Muscle layer of colon (tissue), 2 donors: ENCODE measurements at regions not wholly inside any gene's neighbourhood (a gene's known extent, or its start where the extent isn't known, plus 50 kb on each side); places are given as distances from the start of the nearest gene placed in this dataset.

Experiments
- H3K27ac ChIP-seq: one replicate; pipeline ENCODE4 v1.7.0; 2013; ENCODE audit warnings: low read depth, mild to moderate bottlenecking, low read length, moderate library complexity
- H3K27me3 ChIP-seq, 2 donors: one replicate each; pipeline ENCODE4 v1.7.0; 2013; ENCODE audit warnings: low read length in 2 of 2, mild to moderate bottlenecking in 2 of 2; ENCODE audit not compliant: insufficient read depth in 2 of 2, control insufficient read depth in 1 of 2
- H3K36me3 ChIP-seq: one replicate; pipeline ENCODE4 v1.7.0; 2013; ENCODE audit warnings: mild to moderate bottlenecking, low read length; ENCODE audit not compliant: insufficient read depth
- H3K4me1 ChIP-seq: one replicate; pipeline ENCODE4 v1.7.0; 2013; ENCODE audit warnings: mild to moderate bottlenecking, low read length; ENCODE audit not compliant: insufficient read depth
- H3K4me3 ChIP-seq, 2 donors: one replicate each; pipeline ENCODE4 v1.7.0; 2013; ENCODE audit warnings: low read length in 2 of 2, low read depth in 1 of 2, mild to moderate bottlenecking in 1 of 2, moderate library complexity in 1 of 2
- H3K9ac ChIP-seq: one replicate; pipeline ENCODE4 v1.7.0; 2013; ENCODE audit warnings: low read length
- H3K9me3 ChIP-seq: one replicate; pipeline ENCODE4 v1.7.0; 2013; ENCODE audit warnings: mild to moderate bottlenecking, low read length
- donor health status: abdominal sarcoma.
- donor health status: Adenocarcinoma of cecum.

GRCh38 chr4:67375291-67375690 is 170.0 kb downstream of the CENPC start:
- H3K4me1 ChIP-seq = no peaks in the 10 kb centered on the region
- H3K9me3 ChIP-seq = no peaks in the 10 kb centered on the region
- H3K9ac ChIP-seq = no peak overlapping the region
- no peak overlapping the region for H3K27ac ChIP-seq
- H3K27me3 ChIP-seq = no peaks in the 10 kb centered on the region
- H3K4me3 ChIP-seq = no peak overlapping the region
- no peaks in the 10 kb centered on the region for H3K36me3 ChIP-seq

DNA sequence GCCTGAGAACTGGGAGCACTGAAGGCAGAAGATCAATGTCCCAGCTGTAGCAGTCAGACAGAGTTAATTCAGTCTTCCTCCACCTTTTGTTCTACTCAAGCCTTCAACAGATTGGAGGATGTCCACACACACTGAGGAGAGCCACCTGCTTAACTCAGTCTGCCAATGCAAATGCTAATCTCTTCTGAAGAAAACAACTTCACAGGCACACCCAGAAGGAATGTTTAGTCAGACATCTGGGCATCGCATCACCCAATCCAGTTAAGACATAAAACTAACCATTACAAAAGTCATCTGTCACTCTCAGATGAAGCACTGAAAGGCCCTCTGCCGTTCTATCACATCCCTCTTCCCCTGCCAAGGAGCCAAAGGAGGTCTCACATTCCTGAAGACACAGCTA is 173.7 kb downstream of the CENPC start:
- H3K9ac ChIP-seq = no peak overlapping the region
- no peaks in the 10 kb centered on the region for H3K27me3 ChIP-seq
- H3K36me3 ChIP-seq = no peaks in the 10 kb centered on the region
- no peak overlapping the region for H3K4me3 ChIP-seq
- H3K4me1 ChIP-seq = peaks cover 11% of the 10 kb centered on the region
- H3K9me3 ChIP-seq = no peaks in the 10 kb centered on the region
- no peak overlapping the region for H3K27ac ChIP-seq

- H3K27ac ChIP-seq = no peak overlapping the region
Measured at GRCh38 chr4:67366311-67366861, 178.9 kb downstream of the CENPC start.

GRCh38 chr4:67365661-67366245 is 179.6 kb downstream of the CENPC start:
- Histone ChIP-seq H3K9me3 (no peaks in the 10 kb centered on the region), H3K4me3 (no peak overlapping the region), H3K9ac (no peak overlapping the region), H3K27ac (no peak overlapping the region), H3K27me3 (no peaks in the 10 kb centered on the region), H3K4me1 (peaks cover 20% of the 10 kb centered on the region), H3K36me3 (no peaks in the 10 kb centered on the region)

More at GRCh38 chr4:67366311-67366861, 178.9 kb downstream of the CENPC start:
- Histone ChIP-seq H3K4me1 (peaks cover 20% of the 10 kb centered on the region), H3K27me3 (no peaks in the 10 kb centered on the region), H3K4me3 (no peak overlapping the region), H3K9ac (no peak overlapping the region), H3K9me3 (no peaks in the 10 kb centered on the region), H3K36me3 (no peaks in the 10 kb centered on the region)

DNA sequence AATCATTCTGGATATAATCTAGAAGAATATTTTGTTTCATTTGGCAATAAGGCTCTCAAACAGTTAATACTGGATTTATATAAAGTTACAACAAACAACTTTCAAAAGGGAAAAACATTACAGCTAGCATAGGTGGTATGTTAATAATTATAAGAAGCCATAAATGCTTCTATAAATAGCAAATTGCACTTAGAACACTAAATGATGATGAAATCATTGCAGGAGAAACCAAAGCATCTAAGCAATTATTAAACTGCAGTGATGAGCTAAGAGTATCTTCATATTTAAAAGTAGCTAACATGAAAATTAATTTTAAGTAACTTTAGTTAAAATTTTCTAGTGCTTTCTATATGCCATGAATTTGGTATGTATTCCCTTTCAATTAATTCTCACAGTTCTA is 189.5 kb downstream of the CENPC start:
- no peaks in the 10 kb centered on the region for H3K36me3 ChIP-seq
- no peak overlapping the region for H3K9ac ChIP-seq
- no peaks in the 10 kb centered on the region for H3K4me1 ChIP-seq
- no peak overlapping the region for H3K27ac ChIP-seq
- no peaks in the 10 kb centered on the region for H3K9me3 ChIP-seq
- no peak overlapping the region for H3K4me3 ChIP-seq
- no peaks in the 10 kb centered on the region for H3K27me3 ChIP-seq

DNA sequence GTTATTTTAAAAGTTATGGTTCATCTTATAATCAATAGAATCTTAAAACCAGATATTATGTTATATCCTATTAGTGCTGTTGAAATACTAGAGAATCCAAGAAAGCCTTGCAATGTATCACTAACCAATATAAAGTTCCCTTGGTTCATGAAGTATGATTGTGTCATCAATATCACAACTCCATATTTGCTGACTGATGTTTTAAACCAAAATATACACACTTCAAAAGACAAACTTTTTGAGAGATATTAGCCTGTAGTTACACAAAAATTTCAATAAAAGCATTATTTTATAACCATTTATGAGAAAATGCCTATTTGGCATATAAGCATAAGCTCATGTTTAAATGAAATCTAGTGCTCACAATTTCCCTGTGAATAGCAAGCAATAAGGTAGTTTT is 198.6 kb downstream of the CENPC start:
- Histone ChIP-seq H3K27ac (no peak overlapping the region), H3K27me3 (no peaks in the 10 kb centered on the region), H3K9ac (no peak overlapping the region), H3K4me1 (no peaks in the 10 kb centered on the region), H3K4me3 (no peak overlapping the region), H3K9me3 (no peaks in the 10 kb centered on the region), H3K36me3 (no peaks in the 10 kb centered on the region)

GRCh38 chr4:67344594-67345380 is 200.5 kb downstream of the CENPC start:
- no peak overlapping the region for H3K27ac ChIP-seq
- H3K9ac ChIP-seq = no peak overlapping the region
- no peaks in the 10 kb centered on the region for H3K27me3 ChIP-seq
- H3K9me3 ChIP-seq = no peaks in the 10 kb centered on the region
- H3K4me1 ChIP-seq = no peaks in the 10 kb centered on the region
- no peaks in the 10 kb centered on the region for H3K36me3 ChIP-seq
- H3K4me3 ChIP-seq = no peak overlapping the region

- H3K9me3 ChIP-seq = no peaks in the 10 kb centered on the region
- H3K36me3 ChIP-seq = no peaks in the 10 kb centered on the region
- H3K4me3 ChIP-seq = no peak overlapping the region
- H3K9ac ChIP-seq = no peak overlapping the region
- no peaks in the 10 kb centered on the region for H3K27me3 ChIP-seq
- no peak overlapping the region for H3K27ac ChIP-seq
- H3K4me1 ChIP-seq = no peaks in the 10 kb centered on the region
Measured at GRCh38 chr4:67343199-67343598, 202.1 kb downstream of the CENPC start.

GRCh38 chr4:67342291-67342690 is 203.0 kb downstream of the CENPC start:
- no peaks in the 10 kb centered on the region for H3K36me3 ChIP-seq

DNA sequence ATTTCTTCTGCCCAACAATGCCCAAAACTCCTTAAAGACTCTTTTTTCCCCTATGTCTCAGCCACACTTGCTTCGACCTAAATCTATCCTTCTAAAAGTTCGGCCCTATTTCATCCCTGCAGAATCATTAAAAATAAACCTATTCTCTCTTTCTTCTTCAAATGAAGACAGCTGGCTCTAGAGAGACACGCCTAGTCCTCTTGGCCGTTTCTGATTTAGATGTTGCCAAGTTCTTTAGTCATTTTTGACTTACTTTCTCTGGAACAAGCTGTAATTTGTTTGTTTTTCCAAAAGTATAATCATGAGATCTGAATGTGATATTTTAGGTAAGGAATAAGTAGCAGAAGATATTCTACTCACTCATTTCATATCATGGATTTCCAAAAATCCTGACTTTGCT is 211.6 kb downstream of the CENPC start:
- no peaks in the 10 kb centered on the region for H3K36me3 ChIP-seq
- H3K9me3 ChIP-seq = no peaks in the 10 kb centered on the region
- no peak overlapping the region for H3K9ac ChIP-seq
- H3K4me3 ChIP-seq = no peak overlapping the region
- H3K27ac ChIP-seq = no peak overlapping the region
- no peaks in the 10 kb centered on the region for H3K4me1 ChIP-seq
- no peaks in the 10 kb centered on the region for H3K27me3 ChIP-seq

More at GRCh38 chr4:67342291-67342690, 203.0 kb downstream of the CENPC start:
- no peaks in the 10 kb centered on the region for H3K9me3 ChIP-seq
- H3K4me1 ChIP-seq = no peaks in the 10 kb centered on the region
- H3K4me3 ChIP-seq = no peak overlapping the region
- no peak overlapping the region for H3K27ac ChIP-seq
- no peaks in the 10 kb centered on the region for H3K27me3 ChIP-seq
- H3K9ac ChIP-seq = no peak overlapping the region

GRCh38 chr4:67332627-67333026 is 212.7 kb downstream of the CENPC start:
- no peaks in the 10 kb centered on the region for H3K9me3 ChIP-seq
- H3K4me1 ChIP-seq = no peaks in the 10 kb centered on the region
- H3K4me3 ChIP-seq = no peak overlapping the region
- no peaks in the 10 kb centered on the region for H3K36me3 ChIP-seq
- peaks cover 0 to 3% of the 10 kb centered on the region in 2 donors for H3K27me3 ChIP-seq
- no peak overlapping the region for H3K9ac ChIP-seq
- H3K27ac ChIP-seq = no peak overlapping the region
